VCaP (cell line): ENCODE measurements at regions not wholly inside any gene's neighbourhood (a gene's known extent, or its start where the extent isn't known, plus 50 kb on each side); places are given as distances from the start of the nearest gene placed in this dataset.
A peak's percentile ranks its signal among the peaks of the same experiment; 100 is the strongest.

Experiments used
- H3K27ac ChIP-seq: fragments of 450-650 bp; 2 replicates; pipeline ENCODE4 v1.5.1; 2017
- TF ChIP-seq, protein P1 (sequence below): fragments of 450-650 bp; conservative IDR thresholded peaks from 2 replicates; pipeline ENCODE4 v1.5.1; 2017; ENCODE audit warnings: mild to moderate bottlenecking, moderate library complexity

DNA sequence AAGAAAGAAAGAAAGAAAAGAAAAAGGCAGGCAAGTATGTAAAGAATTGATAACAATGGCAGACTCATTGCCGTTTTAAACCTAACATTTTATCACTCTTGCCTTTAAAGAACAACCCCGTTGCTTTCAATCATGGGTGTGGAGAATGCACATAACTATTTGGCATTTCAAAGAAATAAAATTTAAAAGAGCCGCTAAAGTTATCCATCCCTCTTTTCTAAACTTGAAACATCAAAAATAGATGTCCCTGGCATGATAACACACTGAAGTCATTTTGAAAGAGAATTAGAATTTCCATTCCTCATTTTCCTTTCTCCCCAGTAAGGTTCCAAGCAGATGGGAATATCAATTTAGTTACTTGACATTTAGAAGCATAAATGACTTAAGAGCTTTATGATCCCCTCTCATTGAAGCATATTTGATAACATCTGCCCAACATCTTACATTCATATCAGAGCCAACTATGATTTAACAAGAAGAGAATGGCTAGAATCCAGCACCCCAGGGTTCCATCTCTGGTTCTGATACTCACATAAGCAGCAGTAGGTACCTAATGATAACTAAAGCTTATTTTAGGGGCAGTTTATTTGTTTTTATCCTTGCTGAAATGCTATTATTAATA, 529.6 kb upstream of the LRRC4C start:
- peak overlapping the region; percentile 24 for H3K27ac ChIP-seq
- TF ChIP-seq, protein P1, sequence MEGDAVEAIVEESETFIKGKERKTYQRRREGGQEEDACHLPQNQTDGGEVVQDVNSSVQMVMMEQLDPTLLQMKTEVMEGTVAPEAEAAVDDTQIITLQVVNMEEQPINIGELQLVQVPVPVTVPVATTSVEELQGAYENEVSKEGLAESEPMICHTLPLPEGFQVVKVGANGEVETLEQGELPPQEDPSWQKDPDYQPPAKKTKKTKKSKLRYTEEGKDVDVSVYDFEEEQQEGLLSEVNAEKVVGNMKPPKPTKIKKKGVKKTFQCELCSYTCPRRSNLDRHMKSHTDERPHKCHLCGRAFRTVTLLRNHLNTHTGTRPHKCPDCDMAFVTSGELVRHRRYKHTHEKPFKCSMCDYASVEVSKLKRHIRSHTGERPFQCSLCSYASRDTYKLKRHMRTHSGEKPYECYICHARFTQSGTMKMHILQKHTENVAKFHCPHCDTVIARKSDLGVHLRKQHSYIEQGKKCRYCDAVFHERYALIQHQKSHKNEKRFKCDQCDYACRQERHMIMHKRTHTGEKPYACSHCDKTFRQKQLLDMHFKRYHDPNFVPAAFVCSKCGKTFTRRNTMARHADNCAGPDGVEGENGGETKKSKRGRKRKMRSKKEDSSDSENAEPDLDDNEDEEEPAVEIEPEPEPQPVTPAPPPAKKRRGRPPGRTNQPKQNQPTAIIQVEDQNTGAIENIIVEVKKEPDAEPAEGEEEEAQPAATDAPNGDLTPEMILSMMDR: no peak

DNA sequence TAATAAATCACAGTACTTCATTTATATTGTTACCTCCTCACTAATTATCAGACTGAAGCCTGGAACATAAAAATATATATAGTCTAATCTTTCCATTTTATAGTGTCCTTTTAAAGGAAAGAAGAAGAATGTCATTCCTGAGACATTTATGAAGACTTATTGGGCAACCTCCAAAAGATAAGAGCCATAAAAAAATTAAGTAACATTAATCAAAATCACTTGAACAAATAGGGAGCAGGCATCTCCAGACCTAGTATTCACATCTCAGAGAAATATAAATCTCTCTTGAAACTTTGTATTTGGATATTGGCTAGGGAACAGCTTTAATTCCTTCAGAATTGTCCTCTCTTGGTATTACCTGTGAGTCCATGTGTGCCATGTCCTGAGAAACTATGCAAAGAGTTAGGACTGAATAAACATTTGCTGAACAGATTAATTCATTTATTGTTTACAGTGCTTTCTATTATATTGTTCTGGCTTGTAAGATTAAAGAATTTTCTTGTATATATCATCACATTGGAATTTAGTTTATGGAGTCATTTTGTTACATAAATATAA, 530.5 kb upstream of the LRRC4C start:
- TF ChIP-seq, protein P1: no peak
- H3K27ac ChIP-seq: peak overlapping the region; percentile 24

DNA sequence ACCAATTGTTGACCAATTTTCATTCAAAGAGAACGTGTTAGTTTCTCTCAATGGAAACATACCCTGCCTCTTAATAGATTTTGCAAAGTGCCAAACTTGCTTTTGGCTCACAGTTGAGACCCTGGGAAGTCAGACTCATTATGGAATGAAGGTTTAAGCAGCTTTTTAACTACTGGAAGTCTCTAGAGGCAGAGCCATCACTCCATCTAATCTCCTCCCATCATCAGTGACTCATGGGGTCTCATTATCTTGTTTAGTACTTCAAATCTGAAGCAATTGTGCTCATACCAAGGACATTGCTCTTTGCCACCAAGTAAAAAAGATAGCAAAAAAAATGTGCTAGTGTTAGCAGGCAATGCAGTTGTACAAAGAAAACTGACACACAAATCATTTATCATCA, 537.1 kb upstream of the LRRC4C start:
- no peak overlapping the region for H3K27ac ChIP-seq
- TF ChIP-seq, protein P1: no peak

DNA sequence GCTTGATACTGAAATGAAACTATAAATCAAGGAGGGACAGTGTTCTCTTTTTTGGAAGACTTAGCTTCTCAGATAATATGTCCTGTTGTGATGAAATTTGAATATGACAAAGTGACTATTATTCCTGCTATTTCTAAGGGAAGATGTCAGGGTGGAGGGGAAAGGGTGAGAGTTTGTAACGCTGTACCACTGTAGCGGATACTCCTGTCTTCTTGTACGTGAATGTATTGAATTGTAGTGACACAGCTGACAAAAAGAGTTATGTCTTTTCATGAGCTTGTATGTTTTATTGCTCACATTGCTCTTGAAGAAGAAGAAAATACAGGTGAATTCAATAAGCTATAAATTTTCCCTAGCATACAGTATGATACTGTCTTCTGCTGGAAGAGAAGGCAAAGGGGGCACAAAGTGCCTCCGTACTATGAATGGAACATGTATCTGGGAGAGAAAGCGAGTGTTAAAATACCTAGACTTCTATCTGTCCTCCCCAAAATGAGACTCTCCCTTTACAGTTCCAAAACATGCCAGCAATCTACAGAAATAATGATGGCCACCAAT, 538.5 kb upstream of the LRRC4C start:
- TF ChIP-seq, protein P1: no peak
- no peak overlapping the region for H3K27ac ChIP-seq

DNA sequence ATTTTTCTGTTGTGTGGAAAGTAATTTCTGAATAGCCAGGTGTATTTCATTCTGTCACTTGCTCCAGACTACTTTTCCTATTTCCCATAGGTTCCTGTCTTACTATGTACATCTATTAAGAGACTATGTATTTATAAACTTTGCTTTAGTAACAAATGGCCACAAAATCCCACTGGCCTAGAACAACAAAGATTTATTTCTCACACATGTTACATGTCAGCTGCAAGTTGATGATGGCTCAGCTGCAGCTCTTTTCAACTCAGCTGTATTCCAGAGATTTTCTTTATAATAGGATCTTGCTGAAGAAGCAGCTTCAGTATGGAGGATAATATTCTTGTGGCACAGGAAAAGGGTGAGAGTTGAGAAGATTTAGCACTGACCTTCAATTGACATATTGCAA, 539.6 kb upstream of the LRRC4C start:
- TF ChIP-seq, protein P1: no peak

DNA sequence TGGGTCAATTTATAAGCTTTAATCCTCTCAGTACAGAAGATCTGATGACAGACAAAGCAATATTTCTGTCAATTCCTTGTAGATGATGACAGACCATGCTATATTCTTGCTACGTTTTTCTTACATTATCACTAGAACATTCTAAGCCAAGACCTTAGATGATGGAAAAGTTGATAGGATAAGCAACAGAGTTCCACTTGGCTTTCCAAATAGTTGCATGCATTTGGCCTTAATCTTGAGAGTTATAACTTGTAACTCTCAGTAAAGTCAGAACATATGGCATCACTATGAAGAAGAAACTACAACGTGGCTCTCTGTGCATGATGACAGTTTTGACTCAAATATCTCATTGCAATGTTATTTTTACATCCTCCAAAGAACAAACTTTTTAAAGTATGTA, 544.3 kb upstream of the LRRC4C start:
- no peak overlapping the region for H3K27ac ChIP-seq
- TF ChIP-seq, protein P1: no peak

More for the DNA sequence above, 539.6 kb upstream of the LRRC4C start:
- no peak overlapping the region for H3K27ac ChIP-seq

DNA sequence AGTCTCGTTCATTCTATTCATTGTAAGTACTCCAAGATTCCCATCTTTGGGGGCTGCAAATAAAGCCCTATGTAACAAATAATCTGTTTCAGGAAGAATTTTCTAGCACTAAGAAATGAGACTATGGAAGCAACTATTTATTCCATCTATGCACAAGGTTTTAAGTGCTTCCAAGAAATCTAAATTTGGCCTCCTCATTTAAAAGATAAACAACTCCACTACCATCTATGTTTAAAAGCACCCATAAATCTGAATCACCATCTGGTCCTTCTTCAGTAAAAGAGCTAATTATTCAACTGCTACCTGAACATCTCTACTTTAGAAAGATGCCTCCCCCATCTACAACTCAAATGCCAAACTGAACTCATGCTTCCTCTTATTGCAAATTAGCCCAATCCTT, 547.3 kb upstream of the LRRC4C start:
- TF ChIP-seq, protein P1: no peak
- H3K27ac ChIP-seq: no peak overlapping the region
